ENCODE measurements at regions not wholly inside any gene's neighbourhood (a gene's known extent, or its start where the extent isn't known, plus 50 kb on each side); places are given as distances from the start of the nearest gene placed in this dataset.

DNA sequence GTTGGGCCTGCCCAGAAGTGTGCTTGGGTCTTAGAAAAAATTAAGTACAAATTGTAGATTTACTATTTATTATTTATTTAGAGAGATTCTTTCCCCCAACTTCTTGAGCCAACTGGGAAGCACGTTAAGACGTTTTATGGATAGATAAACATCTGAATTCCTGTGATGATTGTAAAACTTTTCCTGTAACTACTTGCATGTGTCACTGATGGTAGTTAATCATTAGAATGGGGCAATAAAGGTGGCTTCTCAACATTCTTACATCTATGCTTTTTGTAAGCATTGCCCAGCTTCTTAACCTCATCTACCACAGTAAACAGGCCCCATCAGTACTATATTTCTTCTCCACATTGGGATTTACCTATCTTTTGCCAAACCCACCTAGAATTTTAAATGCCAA lies 559.8 kb downstream of the LMO4 start:
- TF ChIP-seq, protein P1, sequence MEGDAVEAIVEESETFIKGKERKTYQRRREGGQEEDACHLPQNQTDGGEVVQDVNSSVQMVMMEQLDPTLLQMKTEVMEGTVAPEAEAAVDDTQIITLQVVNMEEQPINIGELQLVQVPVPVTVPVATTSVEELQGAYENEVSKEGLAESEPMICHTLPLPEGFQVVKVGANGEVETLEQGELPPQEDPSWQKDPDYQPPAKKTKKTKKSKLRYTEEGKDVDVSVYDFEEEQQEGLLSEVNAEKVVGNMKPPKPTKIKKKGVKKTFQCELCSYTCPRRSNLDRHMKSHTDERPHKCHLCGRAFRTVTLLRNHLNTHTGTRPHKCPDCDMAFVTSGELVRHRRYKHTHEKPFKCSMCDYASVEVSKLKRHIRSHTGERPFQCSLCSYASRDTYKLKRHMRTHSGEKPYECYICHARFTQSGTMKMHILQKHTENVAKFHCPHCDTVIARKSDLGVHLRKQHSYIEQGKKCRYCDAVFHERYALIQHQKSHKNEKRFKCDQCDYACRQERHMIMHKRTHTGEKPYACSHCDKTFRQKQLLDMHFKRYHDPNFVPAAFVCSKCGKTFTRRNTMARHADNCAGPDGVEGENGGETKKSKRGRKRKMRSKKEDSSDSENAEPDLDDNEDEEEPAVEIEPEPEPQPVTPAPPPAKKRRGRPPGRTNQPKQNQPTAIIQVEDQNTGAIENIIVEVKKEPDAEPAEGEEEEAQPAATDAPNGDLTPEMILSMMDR (IDR thresholded peaks at IDR 0.05) = no peak
- Mint-ChIP-seq H3K27ac (peak overlapping the region; percentile 15; the same call in 1 of the 2 replicates), H3K4me3 (no peak overlapping the region), H3K9me3 (no peaks in the 10 kb centered on the region), H3K36me3 (ENCODE audit: low read depth) (no peaks in the 10 kb centered on the region), H3K4me1 (ENCODE audit: low read depth) (peaks cover 23% of the 10 kb centered on the region), H3K27me3 (ENCODE audit: insufficient read depth) (peaks cover 3% of the 10 kb centered on the region; the same call in 1 of the 2 replicates)
- DNase-seq = peak; percentile 72

DNA sequence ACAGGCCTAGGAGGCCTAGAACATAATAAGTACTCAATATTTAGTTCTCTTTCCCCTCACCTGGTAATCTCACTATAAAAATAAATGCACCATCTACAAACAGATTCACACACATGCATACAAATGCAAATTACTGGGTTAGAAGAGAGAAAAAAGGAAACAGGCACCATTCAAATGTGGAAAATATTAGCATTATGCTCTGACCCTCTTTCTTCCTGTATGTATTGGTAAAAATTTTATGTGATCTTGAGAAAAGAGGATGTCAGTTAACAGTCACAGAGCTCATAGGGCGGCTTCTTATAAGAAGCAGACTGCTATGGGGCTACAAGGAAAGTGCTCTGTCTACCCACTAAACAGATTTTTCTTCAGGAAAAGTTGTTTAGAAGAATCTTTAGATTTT lies 565.4 kb downstream of the LMO4 start:
- Mint-ChIP-seq H3K4me3 (no peak overlapping the region), H3K9me3 (no peaks in the 10 kb centered on the region)

DNA sequence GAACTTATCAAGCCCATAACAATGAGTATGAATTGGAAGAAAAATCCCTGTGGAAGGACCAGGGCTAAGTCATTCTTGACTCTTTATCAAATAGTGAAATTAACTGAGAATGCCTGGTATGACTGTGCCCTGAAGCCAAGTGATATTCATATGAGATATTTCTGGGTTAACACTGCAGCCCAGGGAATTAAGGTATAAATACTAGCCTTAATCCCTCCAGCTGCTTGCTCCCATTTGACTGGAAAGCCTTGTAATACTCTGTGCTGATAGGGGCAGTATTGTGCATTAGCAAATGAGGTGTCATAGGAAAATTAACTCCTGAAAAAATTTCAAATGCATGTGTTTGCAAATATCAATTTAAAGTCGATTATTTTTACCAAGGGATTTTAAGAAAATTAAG lies 568.8 kb downstream of the LMO4 start:
- no peak overlapping the region for H3K27ac Mint-ChIP-seq
- no peak for DNase-seq

More for the DNA sequence above, 565.4 kb downstream of the LMO4 start:
- Mint-ChIP-seq H3K4me1 (ENCODE audit: low read depth) (no peaks in the 10 kb centered on the region), H3K27ac (no peak overlapping the region), H3K36me3 (ENCODE audit: low read depth) (no peaks in the 10 kb centered on the region), H3K27me3 (ENCODE audit: insufficient read depth) (peaks cover 3% of the 10 kb centered on the region; the same call in 1 of the 2 replicates)
- TF ChIP-seq, protein P1 (IDR thresholded peaks at IDR 0.05) = no peak
- no peak for DNase-seq

DNA sequence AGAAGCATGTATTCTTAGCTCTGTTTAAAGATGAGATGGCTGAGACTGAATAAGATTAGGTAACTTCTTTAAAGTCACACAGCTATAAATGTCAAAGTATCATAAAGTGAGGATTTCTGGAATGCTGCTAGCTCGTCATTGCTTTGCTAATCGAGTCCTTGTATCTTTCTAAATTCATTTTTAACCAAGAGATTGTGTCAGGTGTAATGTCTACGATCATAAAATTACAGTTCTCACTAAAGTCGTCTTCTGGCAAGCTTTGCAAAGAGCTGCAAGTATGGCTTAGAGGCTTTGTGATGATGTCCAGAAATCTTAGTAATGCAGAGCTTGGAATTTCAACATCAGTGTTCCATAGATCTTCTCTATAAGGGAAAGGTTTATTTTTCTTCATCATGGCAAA lies 569.8 kb downstream of the LMO4 start:
- H3K27me3 Mint-ChIP-seq (ENCODE audit: insufficient read depth) = no peaks in the 10 kb centered on the region; the same call in 1 of the 2 replicates
- H3K36me3 Mint-ChIP-seq (ENCODE audit: low read depth) = no peaks in the 10 kb centered on the region
- H3K27ac Mint-ChIP-seq = no peak overlapping the region
- no peaks in the 10 kb centered on the region for H3K9me3 Mint-ChIP-seq
- no peak for DNase-seq
- H3K4me1 Mint-ChIP-seq (ENCODE audit: low read depth) = no peaks in the 10 kb centered on the region
- TF ChIP-seq, protein P1 (IDR thresholded peaks at IDR 0.05) = no peak
- H3K4me3 Mint-ChIP-seq = no peak overlapping the region

More for the DNA sequence above, 568.8 kb downstream of the LMO4 start:
- H3K36me3 Mint-ChIP-seq (ENCODE audit: low read depth) = no peaks in the 10 kb centered on the region
- no peaks in the 10 kb centered on the region for H3K9me3 Mint-ChIP-seq
- no peaks in the 10 kb centered on the region; the same call in 1 of the 2 replicates for H3K27me3 Mint-ChIP-seq (ENCODE audit: insufficient read depth)
- TF ChIP-seq, protein P1 (IDR thresholded peaks at IDR 0.05) = no peak
- H3K4me3 Mint-ChIP-seq = no peak overlapping the region
- no peaks in the 10 kb centered on the region for H3K4me1 Mint-ChIP-seq (ENCODE audit: low read depth)

DNA sequence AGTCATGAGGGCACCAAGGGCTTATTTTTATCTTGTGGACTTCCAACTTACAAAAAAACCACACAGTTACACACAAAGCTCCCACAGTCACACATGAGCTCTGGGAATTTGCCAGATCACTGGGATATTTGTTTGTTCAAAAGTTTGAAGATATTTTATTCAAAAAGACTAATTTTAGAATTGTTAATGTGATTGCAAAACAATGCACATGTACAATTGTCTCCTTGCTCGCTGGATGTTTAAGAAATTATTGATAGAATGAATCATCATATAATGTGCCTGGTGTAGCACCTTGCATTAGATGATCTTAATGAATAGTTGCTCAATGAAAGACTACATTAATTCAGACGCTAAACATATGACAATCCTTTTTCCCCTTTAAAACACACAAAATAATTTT lies 570.3 kb downstream of the LMO4 start:
- no peak overlapping the region for H3K27ac Mint-ChIP-seq
- no peaks in the 10 kb centered on the region for H3K4me1 Mint-ChIP-seq (ENCODE audit: low read depth)
- DNase-seq = no peak
- no peaks in the 10 kb centered on the region for H3K36me3 Mint-ChIP-seq (ENCODE audit: low read depth)
- H3K27me3 Mint-ChIP-seq (ENCODE audit: insufficient read depth) = no peaks in the 10 kb centered on the region; the same call in 1 of the 2 replicates
- no peak overlapping the region for H3K4me3 Mint-ChIP-seq
- TF ChIP-seq, protein P1 (IDR thresholded peaks at IDR 0.05) = no peak
- H3K9me3 Mint-ChIP-seq = no peaks in the 10 kb centered on the region

DNA sequence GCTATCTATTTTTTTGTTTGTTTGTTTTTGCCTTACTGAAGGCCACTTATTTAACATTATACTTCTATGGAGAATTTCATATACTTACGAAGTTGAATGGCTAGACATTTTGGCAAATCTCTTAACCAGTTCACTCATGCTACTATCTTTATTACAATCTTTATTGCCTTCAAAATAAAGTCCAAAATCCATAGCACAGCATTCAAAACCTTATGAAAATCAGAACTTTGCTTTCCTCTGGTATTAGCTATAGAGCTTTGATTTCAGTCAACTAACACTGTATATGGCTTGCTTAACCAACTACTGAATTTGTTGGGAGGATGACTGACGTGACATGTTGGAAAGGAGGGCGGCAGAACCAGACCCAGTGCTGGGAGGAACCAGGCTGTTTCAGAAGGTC lies 571.1 kb downstream of the LMO4 start:
- TF ChIP-seq, protein P1 (IDR thresholded peaks at IDR 0.05) = no peak
- H3K4me3 Mint-ChIP-seq = no peak overlapping the region
- H3K36me3 Mint-ChIP-seq (ENCODE audit: low read depth) = no peaks in the 10 kb centered on the region
- DNase-seq = no peak
- H3K9me3 Mint-ChIP-seq = no peaks in the 10 kb centered on the region
- no peak overlapping the region for H3K27ac Mint-ChIP-seq
- H3K27me3 Mint-ChIP-seq (ENCODE audit: insufficient read depth) = no peaks in the 10 kb centered on the region; the same call in 1 of the 2 replicates
- H3K4me1 Mint-ChIP-seq (ENCODE audit: low read depth) = no peaks in the 10 kb centered on the region
